Kidney epithelial cell (primary cell): ENCODE measurements at regions not wholly inside any gene's neighbourhood (a gene's known extent, or its start where the extent isn't known, plus 50 kb on each side); places are given as distances from the start of the nearest gene placed in this dataset.

ENCODE experiments used
- DNase-seq: peaks from one replicate; pipeline ENCODE4 v3.0.0-alpha.2; 2010; ENCODE audit warnings: low read depth
- H3K27me3 ChIP-seq: 2 replicates; pipeline ENCODE4 v1.6.0; 2011; ENCODE audit warnings: low read length; ENCODE audit not compliant: control insufficient read depth, insufficient read depth
- H3K36me3 ChIP-seq: 2 replicates; pipeline ENCODE4 v1.5.1; 2011; ENCODE audit warnings: low read length; ENCODE audit not compliant: control insufficient read depth, insufficient read depth
- H3K4me3 ChIP-seq: 2 replicates; pipeline ENCODE4 v1.5.1; 2011; ENCODE audit warnings: low read depth, mild to moderate bottlenecking, control low read depth, low read length
- TF ChIP-seq, protein P1 (sequence below): IDR thresholded peaks from 2 replicates; pipeline ENCODE4 v1.5.1; 2011; ENCODE audit warnings: mild to moderate bottlenecking, moderate library complexity, low read length, control low read depth, inconsistent platforms; ENCODE audit not compliant: insufficient read depth, poor library complexity, severe bottlenecking

DNA sequence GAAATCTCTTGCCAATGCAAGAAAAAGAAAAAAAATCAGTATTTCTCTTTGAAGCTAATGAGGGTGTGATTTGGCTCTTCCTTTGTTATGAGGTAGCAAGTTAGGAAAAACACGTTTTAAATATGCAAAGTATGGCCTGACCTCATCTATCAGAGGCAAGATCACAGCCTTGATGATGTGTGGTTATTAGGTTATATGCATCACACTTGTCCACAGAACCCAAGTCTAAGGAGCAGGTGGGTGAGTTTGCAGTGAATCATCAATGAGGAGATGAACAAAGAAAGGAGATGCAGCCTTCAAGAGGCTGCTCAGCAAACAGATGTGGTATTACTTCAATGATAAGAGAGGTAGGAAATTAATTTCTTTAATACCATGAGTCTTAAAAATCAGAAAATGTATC, 594.8 kb upstream of the CDH5 start:
- DNase-seq = no peak

GRCh38 chr16:65770752-65771151, 595.7 kb upstream of the CDH5 start:
- Histone ChIP-seq H3K36me3 (no peaks in the 10 kb centered on the region), H3K27me3 (no peaks in the 10 kb centered on the region), H3K4me3 (no peak overlapping the region)
- DNase-seq = no peak
- TF ChIP-seq, protein P1, sequence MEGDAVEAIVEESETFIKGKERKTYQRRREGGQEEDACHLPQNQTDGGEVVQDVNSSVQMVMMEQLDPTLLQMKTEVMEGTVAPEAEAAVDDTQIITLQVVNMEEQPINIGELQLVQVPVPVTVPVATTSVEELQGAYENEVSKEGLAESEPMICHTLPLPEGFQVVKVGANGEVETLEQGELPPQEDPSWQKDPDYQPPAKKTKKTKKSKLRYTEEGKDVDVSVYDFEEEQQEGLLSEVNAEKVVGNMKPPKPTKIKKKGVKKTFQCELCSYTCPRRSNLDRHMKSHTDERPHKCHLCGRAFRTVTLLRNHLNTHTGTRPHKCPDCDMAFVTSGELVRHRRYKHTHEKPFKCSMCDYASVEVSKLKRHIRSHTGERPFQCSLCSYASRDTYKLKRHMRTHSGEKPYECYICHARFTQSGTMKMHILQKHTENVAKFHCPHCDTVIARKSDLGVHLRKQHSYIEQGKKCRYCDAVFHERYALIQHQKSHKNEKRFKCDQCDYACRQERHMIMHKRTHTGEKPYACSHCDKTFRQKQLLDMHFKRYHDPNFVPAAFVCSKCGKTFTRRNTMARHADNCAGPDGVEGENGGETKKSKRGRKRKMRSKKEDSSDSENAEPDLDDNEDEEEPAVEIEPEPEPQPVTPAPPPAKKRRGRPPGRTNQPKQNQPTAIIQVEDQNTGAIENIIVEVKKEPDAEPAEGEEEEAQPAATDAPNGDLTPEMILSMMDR = no peak

More for the DNA sequence above, 594.8 kb upstream of the CDH5 start:
- Histone ChIP-seq H3K36me3 (no peaks in the 10 kb centered on the region), H3K4me3 (no peak overlapping the region), H3K27me3 (no peaks in the 10 kb centered on the region)
- TF ChIP-seq, protein P1 = no peak

DNA sequence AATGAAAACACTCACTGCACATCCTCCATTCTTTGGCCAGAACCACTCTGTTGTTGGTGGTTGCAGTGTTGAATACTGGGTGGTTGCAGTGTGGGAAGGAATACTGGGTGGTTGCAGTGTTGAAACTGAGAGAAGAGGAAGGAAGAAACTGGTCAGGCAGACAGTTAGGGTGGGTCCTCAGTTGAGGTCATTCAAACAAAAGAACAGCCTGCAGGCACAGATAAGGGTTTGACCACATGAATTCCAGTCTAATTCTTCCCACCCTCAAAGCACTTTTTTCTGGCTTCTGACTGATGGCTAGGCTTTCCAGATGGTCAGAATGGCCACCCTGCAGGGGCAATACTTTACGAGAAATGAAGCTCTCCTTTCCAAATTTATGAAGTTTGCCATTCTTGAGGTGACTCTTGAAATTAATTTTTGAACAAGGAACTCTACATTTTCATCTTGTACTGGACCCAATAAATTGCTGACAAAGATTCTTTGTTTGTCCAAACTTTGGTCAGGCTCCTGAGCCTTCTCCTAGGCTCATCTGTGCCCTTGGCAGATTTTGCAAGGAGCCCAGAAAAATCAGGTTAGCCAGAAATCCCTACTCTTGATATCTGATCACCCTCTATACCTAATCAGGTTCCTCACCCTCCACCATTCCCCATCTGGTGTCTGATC, 596.6 kb upstream of the CDH5 start:
- TF ChIP-seq, protein P1 = no peak

GRCh38 chr16:65769055-65769465, 597.4 kb upstream of the CDH5 start:
- Histone ChIP-seq H3K27me3 (no peaks in the 10 kb centered on the region), H3K4me3 (no peak overlapping the region), H3K36me3 (no peaks in the 10 kb centered on the region)
- DNase-seq = no peak
- TF ChIP-seq, protein P1 = no peak

More for the DNA sequence above, 596.6 kb upstream of the CDH5 start:
- Histone ChIP-seq H3K4me3 (no peak overlapping the region), H3K27me3 (no peaks in the 10 kb centered on the region), H3K36me3 (no peaks in the 10 kb centered on the region)
- DNase-seq = no peak

DNA sequence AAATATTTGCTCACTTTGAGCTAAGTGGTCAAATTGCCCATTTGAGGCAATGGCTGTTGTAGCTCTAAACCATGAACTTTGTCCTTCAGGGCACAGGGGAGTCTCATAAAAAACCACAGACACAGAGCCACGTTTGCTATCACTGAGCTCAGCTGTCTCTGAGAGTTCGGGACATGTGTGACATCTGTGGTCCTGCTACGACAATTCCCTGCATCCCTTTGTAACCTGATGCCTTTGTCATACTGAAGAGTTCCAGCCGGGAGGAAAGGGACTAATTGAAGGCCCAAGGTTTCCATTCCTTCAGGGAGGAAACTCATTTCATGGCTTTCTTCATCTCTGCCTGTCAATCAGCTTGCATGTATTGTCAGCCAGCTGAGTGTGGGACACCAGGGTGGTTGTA, 599.4 kb upstream of the CDH5 start:
- Histone ChIP-seq H3K27me3 (no peaks in the 10 kb centered on the region), H3K36me3 (no peaks in the 10 kb centered on the region), H3K4me3 (no peak overlapping the region)
- no peak for DNase-seq
- TF ChIP-seq, protein P1 = no peak
